ENCODE measurements at regions not wholly inside any gene's neighbourhood (a gene's known extent, or its start where the extent isn't known, plus 50 kb on each side); places are given as distances from the start of the nearest gene placed in this dataset.

DNA sequence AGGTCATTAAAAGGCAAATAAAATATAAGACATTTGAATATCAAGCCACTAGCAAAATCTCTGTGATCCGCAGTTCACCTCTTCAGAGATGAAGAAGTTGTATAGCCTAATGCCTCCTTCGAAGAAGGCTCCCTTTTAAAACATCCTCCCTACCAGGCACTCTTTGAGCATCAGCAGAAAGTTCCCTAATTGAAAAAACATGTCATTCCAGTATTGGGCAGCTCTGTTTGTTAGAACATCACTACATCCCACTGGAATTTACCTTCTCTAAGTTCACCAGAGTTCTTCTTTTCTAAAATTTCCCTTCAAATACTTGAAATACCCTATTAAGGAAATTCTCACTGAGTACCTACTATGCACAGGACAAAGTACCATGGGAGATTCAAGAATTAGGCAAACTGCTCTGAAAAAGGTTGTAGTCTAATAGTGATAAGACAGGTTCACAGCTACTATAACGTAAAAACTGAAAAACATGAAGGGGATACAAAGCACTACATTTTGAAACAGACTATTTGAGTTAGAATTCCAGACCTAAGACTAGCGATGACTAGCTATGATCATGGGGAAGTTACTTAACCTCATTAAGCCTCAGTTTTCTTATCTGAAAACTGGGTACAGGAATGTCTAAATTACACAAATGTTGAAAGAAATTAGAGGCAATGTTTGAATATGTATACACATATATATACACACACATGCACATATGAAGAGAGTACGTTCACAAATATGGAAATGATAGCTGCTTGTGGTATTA is 128.7 kb downstream of the ELAPOR2 start:
- Mint-ChIP-seq H3K36me3 (ENCODE audit: low read depth) (no peaks in the 10 kb centered on the region), H3K4me3 (no peak overlapping the region), H3K4me1 (peaks cover 11% of the 10 kb centered on the region), H3K27me3 (peaks cover 15% of the 10 kb centered on the region), H3K27ac (no peak overlapping the region)
- no peaks in the 10 kb centered on the region for H3K9me3 ChIP-seq (ENCODE audit: control insufficient read depth, low read length, poor library complexity, severe bottlenecking)
- no peak for ATAC-seq
- DNase-seq = no peak

- no peaks in the 10 kb centered on the region for H3K9me3 ChIP-seq (ENCODE audit: control insufficient read depth, low read length, poor library complexity, severe bottlenecking)
- H3K27me3 Mint-ChIP-seq = peaks cover 15% of the 10 kb centered on the region
- peak overlapping the region; percentile 21 for H3K27ac Mint-ChIP-seq
- H3K36me3 Mint-ChIP-seq (ENCODE audit: low read depth) = no peaks in the 10 kb centered on the region
- no peak for ATAC-seq
- H3K4me1 Mint-ChIP-seq = peaks cover 11% of the 10 kb centered on the region
- DNase-seq = no peak
- H3K4me3 Mint-ChIP-seq = no peak overlapping the region
These were observed 130.0 kb downstream of the ELAPOR2 start for GRCh38 chr7:86929293-86930109.

DNA sequence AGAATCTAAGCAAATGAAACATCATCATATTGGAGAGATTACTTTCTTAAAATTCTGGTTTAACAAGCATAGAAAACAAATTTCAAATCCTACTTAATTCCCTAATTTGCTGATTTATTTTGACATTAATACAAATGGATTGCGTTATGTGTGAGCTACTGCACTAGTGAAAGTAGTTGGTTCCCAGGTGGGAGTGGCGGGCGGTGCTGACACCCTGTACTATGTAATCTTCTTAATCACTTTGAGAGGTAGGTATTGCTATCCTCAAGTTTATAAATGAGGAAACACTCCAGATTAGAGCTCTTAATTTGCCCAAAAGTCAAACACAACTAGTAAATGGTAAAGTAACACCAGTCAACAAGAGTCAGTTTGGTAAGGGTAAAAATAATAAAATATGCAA is 131.1 kb downstream of the ELAPOR2 start:
- Mint-ChIP-seq H3K4me1 (peaks cover 11% of the 10 kb centered on the region), H3K27me3 (peaks cover 10% of the 10 kb centered on the region), H3K36me3 (ENCODE audit: low read depth) (no peaks in the 10 kb centered on the region), H3K4me3 (no peak overlapping the region), H3K27ac (no peak overlapping the region)
- no peak for DNase-seq
- H3K9me3 ChIP-seq (ENCODE audit: control insufficient read depth, low read length, poor library complexity, severe bottlenecking) = no peaks in the 10 kb centered on the region
- ATAC-seq = no peak

GRCh38 chr7:86926732-86927131 is 132.7 kb downstream of the ELAPOR2 start:
- ATAC-seq (peak; percentile 87), DNase-seq (peak in 1 of 3 donors; percentile 9)
- Mint-ChIP-seq H3K27me3 (peaks cover 8% of the 10 kb centered on the region), H3K4me1 (peaks cover 11% of the 10 kb centered on the region), H3K36me3 (ENCODE audit: low read depth) (no peaks in the 10 kb centered on the region), H3K4me3 (no peak overlapping the region), H3K27ac (no peak overlapping the region)
- H3K9me3 ChIP-seq (ENCODE audit: control insufficient read depth, low read length, poor library complexity, severe bottlenecking) = no peaks in the 10 kb centered on the region

GRCh38 chr7:86925221-86925620 is 134.2 kb downstream of the ELAPOR2 start:
- peaks cover 11% of the 10 kb centered on the region for H3K4me1 Mint-ChIP-seq
- H3K27me3 Mint-ChIP-seq = peaks cover 8% of the 10 kb centered on the region
- no peak overlapping the region for H3K4me3 Mint-ChIP-seq
- ATAC-seq (no peak), DNase-seq (no peak)
- H3K36me3 Mint-ChIP-seq (ENCODE audit: low read depth) = peaks cover 2% of the 10 kb centered on the region
- no peaks in the 10 kb centered on the region for H3K9me3 ChIP-seq (ENCODE audit: control insufficient read depth, low read length, poor library complexity, severe bottlenecking)
- H3K27ac Mint-ChIP-seq = no peak overlapping the region

- H3K9me3 ChIP-seq (ENCODE audit: control insufficient read depth, low read length, poor library complexity, severe bottlenecking) = no peaks in the 10 kb centered on the region
- peaks cover 8% of the 10 kb centered on the region for H3K27me3 Mint-ChIP-seq
- ATAC-seq = no peak
- peaks cover 2% of the 10 kb centered on the region for H3K36me3 Mint-ChIP-seq (ENCODE audit: low read depth)
- H3K27ac Mint-ChIP-seq = no peak overlapping the region
- H3K4me3 Mint-ChIP-seq = no peak overlapping the region
- no peak for DNase-seq
- H3K4me1 Mint-ChIP-seq = peaks cover 4% of the 10 kb centered on the region
These were observed 135.9 kb downstream of the ELAPOR2 start for GRCh38 chr7:86923527-86923926.

GRCh38 chr7:86920154-86920553 is 139.3 kb downstream of the ELAPOR2 start:
- no peak for ATAC-seq
- H3K9me3 ChIP-seq (ENCODE audit: control insufficient read depth, low read length, poor library complexity, severe bottlenecking) = no peaks in the 10 kb centered on the region
- no peaks in the 10 kb centered on the region for H3K4me1 Mint-ChIP-seq
- H3K27me3 Mint-ChIP-seq = no peaks in the 10 kb centered on the region
- no peak for DNase-seq
- peaks cover 4% of the 10 kb centered on the region for H3K36me3 Mint-ChIP-seq (ENCODE audit: low read depth)
- H3K27ac Mint-ChIP-seq = no peak overlapping the region
- H3K4me3 Mint-ChIP-seq = no peak overlapping the region

DNA sequence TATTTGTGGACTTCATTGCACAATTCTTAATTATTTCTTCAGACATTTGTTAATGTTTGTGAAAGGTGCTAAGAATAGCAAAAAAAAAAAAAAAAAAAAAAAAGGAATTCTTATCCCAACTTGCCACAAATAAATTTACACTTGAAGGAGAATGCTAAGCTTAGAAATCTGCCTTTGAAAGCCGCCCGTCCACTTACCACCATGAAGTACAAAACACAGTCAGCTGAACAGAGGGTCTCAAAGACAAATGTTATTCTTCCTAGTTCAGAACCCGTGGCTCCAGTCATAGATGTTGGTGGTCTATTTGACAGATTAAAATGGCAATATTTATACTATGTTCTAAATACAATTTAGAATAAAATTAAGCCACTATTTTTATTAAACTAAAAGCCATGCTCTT is 141.2 kb downstream of the ELAPOR2 start:
- no peak for ATAC-seq
- Mint-ChIP-seq H3K36me3 (ENCODE audit: low read depth) (peaks cover 4% of the 10 kb centered on the region), H3K27me3 (no peaks in the 10 kb centered on the region), H3K4me3 (no peak overlapping the region), H3K4me1 (no peaks in the 10 kb centered on the region), H3K27ac (no peak overlapping the region)
- no peak for DNase-seq
- H3K9me3 ChIP-seq (ENCODE audit: control insufficient read depth, low read length, poor library complexity, severe bottlenecking) = no peaks in the 10 kb centered on the region

DNA sequence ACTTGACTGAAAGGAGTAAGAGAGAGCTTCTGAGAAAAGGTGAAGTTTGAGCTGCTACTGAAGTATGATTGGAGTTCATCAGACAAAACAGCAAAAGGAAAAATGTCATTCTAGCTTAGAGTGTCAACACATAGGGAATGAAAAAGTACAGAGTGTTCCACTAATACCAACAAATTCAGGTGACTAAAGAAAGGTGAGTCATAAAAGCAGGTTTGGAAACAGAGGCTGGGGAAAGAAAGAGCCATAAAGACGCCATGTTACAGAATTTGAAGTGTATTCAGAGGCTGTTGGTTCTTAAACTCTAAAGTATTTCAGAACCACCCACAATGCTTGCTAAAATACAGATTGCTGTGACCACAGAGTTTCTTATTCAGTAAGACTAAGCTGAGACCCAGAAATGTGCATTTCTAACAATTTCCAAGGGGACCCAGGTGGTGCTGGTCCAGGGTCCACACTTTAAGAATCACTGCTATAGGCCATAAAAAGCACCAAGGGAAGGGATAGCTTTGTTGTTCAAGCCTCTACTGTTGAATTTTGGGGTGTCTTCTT is 143.1 kb downstream of the ELAPOR2 start:
- ATAC-seq = no peak
- peaks cover 2% of the 10 kb centered on the region for H3K36me3 Mint-ChIP-seq (ENCODE audit: low read depth)
- peaks cover 4% of the 10 kb centered on the region for H3K4me1 Mint-ChIP-seq
- no peak for DNase-seq
- no peaks in the 10 kb centered on the region for H3K9me3 ChIP-seq (ENCODE audit: control insufficient read depth, low read length, poor library complexity, severe bottlenecking)
- H3K27me3 Mint-ChIP-seq = no peaks in the 10 kb centered on the region
- H3K27ac Mint-ChIP-seq = peak overlapping the region; percentile 27
- no peak overlapping the region for H3K4me3 Mint-ChIP-seq

DNA sequence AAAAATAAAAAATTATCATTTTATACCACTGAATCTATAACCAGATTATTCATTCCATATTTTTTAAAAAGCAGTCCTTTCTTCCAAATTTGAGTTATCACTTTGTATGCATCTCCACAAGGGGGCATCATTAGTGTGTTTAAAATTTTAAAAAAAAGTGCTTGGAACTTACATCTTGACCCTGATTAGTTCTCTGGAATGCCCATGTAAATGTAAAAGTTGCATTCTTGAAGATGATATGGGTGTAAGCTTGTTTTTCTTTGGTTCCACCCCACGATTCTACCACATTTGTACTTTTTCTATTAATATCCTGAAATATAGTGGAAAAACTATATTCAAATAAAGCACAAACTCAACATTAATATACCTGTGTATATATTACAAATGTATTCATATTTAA is 144.9 kb downstream of the ELAPOR2 start:
- H3K27ac Mint-ChIP-seq = no peak overlapping the region
- H3K27me3 Mint-ChIP-seq = no peaks in the 10 kb centered on the region
- no peak overlapping the region for H3K4me3 Mint-ChIP-seq
- H3K9me3 ChIP-seq (ENCODE audit: control insufficient read depth, low read length, poor library complexity, severe bottlenecking) = no peaks in the 10 kb centered on the region
- ATAC-seq (no peak), DNase-seq (no peak)
- peaks cover 2% of the 10 kb centered on the region for H3K36me3 Mint-ChIP-seq (ENCODE audit: low read depth)
- peaks cover 6% of the 10 kb centered on the region for H3K4me1 Mint-ChIP-seq

Data from T-helper 17 cell (primary cell).